Renal cortex interstitium (tissue), 11 donors: ENCODE measurements at regions not wholly inside any gene's neighbourhood (a gene's known extent, or its start where the extent isn't known, plus 50 kb on each side); places are given as distances from the start of the nearest gene placed in this dataset.
"Not testable (repeated sequence)": the region's sequence is repeated elsewhere in the genome, so short reads cannot be mapped to it uniquely, and the experiment has no call there.

Source experiments
- DNase-seq, 11 donors: peaks; one replicate each; pipeline ENCODE4 v3.0.0-alpha.2; 2013; ENCODE audit warnings: low read depth in 9 of 11, low spot score in 4 of 11; ENCODE audit errors: extremely low read depth in 1 of 11

- DNase-seq, result no peak
Measured at GRCh38 chr1:112092656-112093371, 103.3 kb upstream of the KCND3 start.

- DNase-seq, result no peak
Measured at GRCh38 chr1:112093372-112093694, 103.9 kb upstream of the KCND3 start.

DNA sequence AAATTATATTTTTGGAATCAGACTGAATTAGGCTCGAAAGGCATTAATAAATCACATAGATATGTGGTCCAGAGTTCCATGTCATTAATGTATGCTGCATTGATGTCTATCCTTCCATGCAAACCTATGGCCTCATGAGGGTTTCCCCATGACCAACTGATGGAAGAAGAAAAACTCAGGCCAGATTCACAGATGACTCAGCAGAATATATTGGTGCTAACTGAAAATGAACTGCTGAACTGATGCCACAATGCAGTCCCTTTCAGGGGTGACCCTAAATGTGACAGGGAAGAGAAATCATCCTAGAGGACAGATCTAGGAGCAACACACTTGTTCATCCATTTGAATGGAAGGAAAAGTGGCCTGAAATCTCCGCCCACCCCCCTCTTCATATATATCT, 110.5 kb upstream of the KCND3 start:
- no peak for DNase-seq

DNA sequence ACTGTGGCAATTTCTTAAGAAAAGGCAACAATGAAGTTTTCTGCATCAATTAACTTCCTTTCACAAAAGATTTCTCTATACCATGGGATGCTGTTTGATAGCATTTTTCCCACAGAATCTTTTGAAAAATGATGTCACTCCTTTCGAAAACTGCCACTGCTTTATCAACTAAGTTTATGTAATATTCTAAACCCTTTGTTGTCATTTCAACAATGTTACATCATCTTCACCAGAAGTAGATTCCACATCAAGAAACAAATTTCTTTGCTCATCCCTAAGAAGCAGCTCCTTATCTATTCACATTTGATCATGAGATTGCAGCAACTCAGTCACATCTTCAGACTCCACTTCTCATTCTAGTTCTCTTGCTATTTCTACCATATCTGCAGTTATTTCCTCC, 116.1 kb upstream of the KCND3 start:
- DNase-seq, result no peak

DNA sequence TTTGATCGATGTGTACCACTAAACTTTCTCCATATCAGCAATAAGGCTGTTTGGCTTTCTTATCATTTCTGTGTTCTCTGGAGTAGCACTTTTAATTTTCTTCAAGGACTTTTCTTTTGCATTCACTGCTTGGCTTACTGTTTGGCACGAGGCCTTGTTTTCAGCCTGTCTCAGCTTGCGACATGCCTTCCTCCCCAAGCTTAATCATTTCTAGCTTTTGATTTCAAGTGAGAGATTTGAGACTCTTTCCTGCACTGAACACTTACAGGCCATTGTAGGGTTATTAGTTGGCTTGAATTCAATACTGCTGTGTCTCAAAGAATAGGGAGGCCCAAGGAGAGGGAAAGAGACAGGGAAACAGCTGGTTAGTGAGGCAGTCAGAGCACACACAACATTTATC, 120.6 kb upstream of the KCND3 start:
- no peak for DNase-seq

- DNase-seq, result no peak
Measured at GRCh38 chr1:112111734-112112133, 122.3 kb upstream of the KCND3 start.

DNA sequence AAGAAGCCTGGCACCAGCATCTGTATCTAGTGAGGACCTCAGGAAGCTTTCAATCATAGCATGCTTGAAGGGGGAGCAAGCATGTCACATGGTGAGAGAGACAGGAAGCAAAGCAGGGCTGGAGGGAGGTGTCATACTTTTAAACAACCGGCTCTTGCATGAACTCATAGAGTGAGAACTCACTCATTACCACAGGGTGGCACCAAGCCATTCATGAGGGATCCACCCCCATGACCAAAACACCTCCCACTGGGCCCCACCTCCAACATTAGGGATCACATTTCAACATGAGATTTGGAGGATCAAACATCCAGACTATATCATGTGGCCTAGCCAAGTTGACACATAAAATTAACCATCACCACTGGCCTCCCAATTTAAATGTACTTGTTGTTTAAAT, 125.1 kb upstream of the KCND3 start:
- DNase-seq, result no peak

GRCh38 chr1:112126598-112126997, 137.1 kb upstream of the KCND3 start:
- DNase-seq, result no peak

DNA sequence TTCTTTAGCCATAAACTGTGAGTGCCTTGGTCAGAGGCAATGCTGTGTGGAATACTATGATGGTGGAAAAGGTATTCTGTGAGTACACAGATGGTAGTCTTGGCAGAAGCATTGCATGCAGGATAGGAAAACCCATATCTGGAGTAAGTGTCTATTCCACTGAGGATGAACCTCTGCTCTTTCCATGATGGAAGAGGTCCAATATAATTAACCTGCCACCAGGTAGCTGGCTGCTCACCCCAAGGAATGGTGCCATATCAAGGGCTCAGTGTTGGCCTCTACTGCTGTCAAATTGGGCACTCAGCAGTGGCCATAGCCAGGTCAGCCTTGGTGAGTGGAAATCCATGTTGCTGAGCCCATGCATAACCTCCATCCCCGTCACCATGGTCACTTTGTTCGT, 138.1 kb upstream of the KCND3 start:
- DNase-seq, result not testable (repeated sequence)

DNA sequence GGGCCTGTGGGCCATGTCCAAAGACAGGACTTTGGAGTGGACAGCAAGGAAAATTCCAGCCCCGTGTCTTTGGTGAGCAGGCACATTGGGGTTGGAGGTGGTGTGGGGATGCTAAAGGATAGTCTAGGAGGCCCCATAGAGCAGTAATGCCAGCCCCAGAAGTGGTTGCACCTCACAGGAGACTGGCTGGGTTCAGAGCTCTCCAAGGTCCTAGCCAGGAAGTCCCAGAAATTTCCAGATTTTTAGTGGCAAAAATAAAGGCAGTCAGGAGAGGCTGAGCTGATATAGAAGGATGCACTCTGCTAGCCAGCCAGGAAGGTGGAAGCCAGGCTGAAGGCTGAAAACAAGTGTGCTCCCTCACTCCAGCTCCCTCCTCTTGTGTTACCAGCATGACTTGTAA, 144.0 kb upstream of the KCND3 start:
- no peak for DNase-seq

- no peak for DNase-seq
Measured at GRCh38 chr1:112140743-112141142, 151.3 kb upstream of the KCND3 start.

GRCh38 chr1:112141301-112141700, 151.8 kb upstream of the KCND3 start:
- peak in 2 of 11 donors; percentile 0 to 9 for DNase-seq

DNA sequence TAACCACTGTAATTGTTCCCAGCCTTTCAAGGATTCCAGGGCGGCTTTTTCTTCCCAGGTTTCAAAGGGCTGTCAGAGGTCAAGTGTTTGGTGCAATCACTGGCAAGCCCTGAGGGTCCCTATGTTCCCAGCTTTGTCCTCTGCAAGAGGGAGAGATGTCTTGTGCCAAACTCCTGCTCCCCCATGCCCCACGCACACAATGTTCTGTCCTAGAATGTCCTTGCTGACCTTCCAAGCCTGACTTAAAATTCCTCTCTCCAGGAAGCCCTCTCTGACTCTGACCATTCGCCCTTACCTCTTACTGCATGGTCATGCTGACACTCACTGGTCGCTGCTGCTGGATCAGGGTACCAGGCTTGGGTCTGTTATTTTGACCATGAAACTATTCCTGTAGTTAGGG, 152.5 kb upstream of the KCND3 start:
- DNase-seq, result no peak

DNA sequence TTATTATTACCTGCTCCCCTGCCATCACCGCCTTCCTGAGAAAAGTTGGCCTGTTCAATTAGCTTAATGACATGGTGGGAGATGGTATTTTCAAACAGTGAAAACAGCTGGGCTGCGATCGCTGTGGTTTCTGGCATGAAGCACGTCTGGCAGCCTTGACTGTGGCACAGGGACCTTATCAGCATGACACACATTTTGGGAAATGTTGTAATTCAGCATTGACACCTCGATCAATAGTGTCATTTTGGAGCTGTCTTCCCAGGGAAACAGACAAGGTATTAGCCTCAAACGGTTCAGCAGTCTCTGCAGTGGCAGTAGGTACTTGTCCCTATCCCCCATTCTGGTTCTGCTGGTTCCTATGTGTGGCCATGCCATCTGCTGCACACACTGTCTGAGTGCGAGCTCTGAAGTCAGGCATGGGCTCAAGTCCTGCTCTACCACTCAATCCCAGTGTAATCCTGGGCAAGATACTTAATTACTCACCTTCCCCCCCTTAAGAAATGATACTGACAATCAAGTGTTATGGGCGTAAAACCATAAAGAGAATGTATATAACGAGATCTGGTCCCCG, 154.5 kb upstream of the KCND3 start:
- DNase-seq, result no peak

- DNase-seq, result no peak
Measured at GRCh38 chr1:112144733-112145426, 155.4 kb upstream of the KCND3 start.

DNA sequence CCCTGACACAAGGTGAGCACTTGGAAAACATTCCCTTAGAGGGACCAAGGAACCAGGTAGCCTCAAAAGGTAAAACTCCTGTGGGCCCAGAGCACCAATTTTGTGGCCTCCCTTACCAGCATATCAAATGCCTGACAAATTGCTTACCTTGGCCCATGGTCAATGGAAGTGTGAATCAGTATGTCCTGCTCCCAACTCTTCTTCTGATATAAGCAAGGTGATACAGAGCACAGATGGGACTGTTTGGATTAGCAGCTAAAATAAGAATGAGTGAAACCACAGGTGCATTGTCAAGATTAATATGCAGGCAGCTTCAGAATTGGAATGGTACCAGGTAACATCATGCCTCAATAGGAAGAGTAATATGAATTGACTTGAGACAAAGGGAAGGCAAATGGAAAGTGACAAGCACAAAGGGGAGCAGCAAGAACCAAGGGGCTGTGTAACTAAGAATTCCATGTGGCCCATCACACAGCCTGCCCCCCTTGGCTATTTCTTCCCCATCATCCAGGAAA, 156.8 kb upstream of the KCND3 start:
- no peak for DNase-seq

DNA sequence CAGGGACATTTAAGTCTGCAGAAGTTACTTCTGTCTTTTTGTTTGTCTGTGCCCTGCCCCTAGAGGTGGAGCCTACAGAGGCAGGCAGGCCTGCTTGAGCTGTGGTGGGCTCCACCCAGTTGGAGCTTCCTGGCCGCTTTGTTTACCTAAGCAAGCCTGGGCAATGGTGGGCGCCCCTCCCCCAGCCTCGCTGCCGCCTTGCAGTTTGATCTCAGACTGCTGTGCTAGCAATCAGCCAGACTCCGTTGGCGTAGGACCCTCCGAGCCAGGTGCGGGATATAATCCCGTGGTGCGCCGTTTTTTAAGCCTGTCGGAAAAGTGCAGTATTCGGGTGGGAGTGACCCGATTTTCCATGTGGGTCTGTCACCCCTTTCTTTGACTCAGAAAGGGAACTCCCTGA, 170.7 kb upstream of the KCND3 start:
- not testable (repeated sequence) for DNase-seq

- DNase-seq, result no peak
Measured at GRCh38 chr1:112165375-112165774, 175.9 kb upstream of the KCND3 start.

DNA sequence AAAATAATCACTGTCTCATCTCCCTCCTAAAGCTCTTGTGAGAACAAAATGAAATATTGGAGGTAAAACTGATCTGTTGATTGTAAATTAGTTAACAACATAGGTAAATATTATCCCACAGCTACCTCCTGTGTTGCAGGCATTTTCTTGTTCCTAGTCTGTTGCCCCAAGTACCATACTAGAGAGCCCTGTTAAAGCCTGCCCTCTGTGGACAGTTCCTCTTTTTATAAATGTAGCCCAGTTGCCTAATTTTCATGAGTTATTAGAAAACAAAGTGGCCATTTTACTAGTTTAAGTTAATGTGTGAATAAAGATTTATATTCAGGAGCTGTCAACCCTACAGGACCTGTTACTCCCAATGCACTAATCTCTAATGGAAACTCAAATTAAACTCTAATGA, 180.0 kb upstream of the KCND3 start:
- no peak for DNase-seq

DNA sequence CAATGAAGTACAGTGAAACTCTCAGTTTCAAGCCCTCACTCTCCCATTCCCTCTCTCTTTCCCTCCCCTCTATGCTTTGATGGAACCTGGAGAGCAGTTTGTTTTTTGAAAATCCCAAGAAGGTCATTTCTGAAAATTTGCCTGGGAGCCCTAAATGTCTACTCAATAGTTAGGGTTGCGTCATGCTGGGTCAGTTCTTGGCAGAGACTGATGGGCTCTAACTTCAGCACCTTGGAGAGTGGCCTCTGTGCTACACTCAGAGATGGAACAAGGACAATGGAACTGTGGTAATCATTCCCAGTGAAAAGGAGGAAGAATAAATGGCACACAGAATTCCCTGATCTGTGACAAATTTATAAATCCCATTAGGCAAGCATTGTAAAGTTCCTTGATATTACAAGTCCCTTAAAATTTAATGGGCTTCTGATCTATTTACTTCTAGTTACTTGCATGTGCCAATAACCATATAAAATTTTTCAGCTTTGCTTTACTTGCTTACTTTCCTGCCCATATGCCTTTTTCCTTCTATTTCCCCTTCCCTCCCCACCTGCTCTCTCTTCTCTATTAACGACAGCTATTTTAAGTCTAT, 182.9 kb upstream of the KCND3 start:
- DNase-seq, result peak; percentile 26 to 55 (median 32)
